Erythroblast (primary cell): ENCODE measurements at regions not wholly inside any gene's neighbourhood (a gene's known extent, or its start where the extent isn't known, plus 50 kb on each side); places are given as distances from the start of the nearest gene placed in this dataset.

Source experiments
- GATA1 ChIP-seq: IDR thresholded peaks from 2 replicates; pipeline ENCODE4 v1.6.1; 2011; ENCODE audit warnings: low read depth, mild to moderate bottlenecking, control low read depth, low read length, moderate library complexity
- POLR2A ChIP-seq: IDR thresholded peaks from 2 replicates; pipeline ENCODE4 v1.6.1; 2011; ENCODE audit warnings: mild to moderate bottlenecking, low read length

GRCh38 chr16:7843261-7843660 lies 510.6 kb downstream of the RBFOX1 start:
- no peak for TF ChIP-seq POLR2A
- no peak for TF ChIP-seq GATA1
